Mesenchymal stem cell (in vitro differentiated cells and primary cell): ENCODE measurements at regions not wholly inside any gene's neighbourhood (a gene's known extent, or its start where the extent isn't known, plus 50 kb on each side); places are given as distances from the start of the nearest gene placed in this dataset.
"Not testable (repeated sequence)": the region's sequence is repeated elsewhere in the genome, so short reads cannot be mapped to it uniquely, and the experiment has no call there.

Source experiments
- DNase-seq: peaks from one replicate; pipeline ENCODE4 v3.0.0-alpha.2; 2013
- H2AFZ ChIP-seq: one replicate; pipeline ENCODE4 v1.6.1; 2013; ENCODE audit warnings: low read depth, mild to moderate bottlenecking, control low read depth, inconsistent platforms, low read length, moderate library complexity
- H2AK5ac ChIP-seq: 2 replicates; pipeline ENCODE4 v1.6.1; 2013; ENCODE audit warnings: low read length, moderate library complexity, mild to moderate bottlenecking, inconsistent platforms; ENCODE audit not compliant: severe bottlenecking
- H2BK120ac ChIP-seq: one replicate; pipeline ENCODE4 v1.6.1; 2013; ENCODE audit warnings: low read depth, mild to moderate bottlenecking, inconsistent platforms, low read length, moderate library complexity
- H2BK12ac ChIP-seq, 2 experiments: one replicate each; pipeline ENCODE4 v1.6.1; 2013; ENCODE audit warnings: inconsistent platforms in 2 of 2, low read length in 2 of 2, mild to moderate bottlenecking in 2 of 2, moderate library complexity in 2 of 2, control low read depth in 1 of 2
- H2BK15ac ChIP-seq: one replicate; pipeline ENCODE4 v1.6.1; 2013; ENCODE audit warnings: mild to moderate bottlenecking, low read depth, inconsistent platforms; ENCODE audit not compliant: poor library complexity, severe bottlenecking
- H2BK5ac ChIP-seq: 2 replicates; pipeline ENCODE4 v1.6.1; 2013; ENCODE audit warnings: low read depth, mild to moderate bottlenecking, low read length, control low read depth, inconsistent platforms; ENCODE audit not compliant: poor library complexity, severe bottlenecking
- H3K14ac ChIP-seq, 2 experiments: one replicate each; pipeline ENCODE4 v1.6.1; 2013; ENCODE audit warnings: inconsistent platforms in 2 of 2, low read length in 2 of 2, control low read depth in 1 of 2, mild to moderate bottlenecking in 1 of 2, moderate library complexity in 1 of 2
- H3K18ac ChIP-seq, 2 experiments: one replicate each; pipeline ENCODE4 v1.6.1; 2013; ENCODE audit warnings: inconsistent platforms in 2 of 2, low read length in 2 of 2, control low read depth in 1 of 2, low read depth in 1 of 2, mild to moderate bottlenecking in 1 of 2
- H3K23ac ChIP-seq, 2 experiments: one replicate each; pipeline ENCODE4 v1.6.1; 2013; ENCODE audit warnings: inconsistent platforms in 2 of 2, low read length in 2 of 2, mild to moderate bottlenecking in 2 of 2, moderate library complexity in 2 of 2, control low read depth in 1 of 2
- H3K27ac ChIP-seq: 2 replicates; pipeline ENCODE4 v1.5.1; 2013; ENCODE audit warnings: mild to moderate bottlenecking, moderate library complexity, low read length, control low read depth, inconsistent platforms; ENCODE audit not compliant: poor library complexity, severe bottlenecking
- H3K27me3 ChIP-seq, 2 experiments: 2 replicates each; pipeline versions ENCODE4 v1.6.1 to v1.7.0; 2013; ENCODE audit warnings: low read length in 2 of 2, mild to moderate bottlenecking in 2 of 2, moderate library complexity in 2 of 2, control low read depth in 1 of 2, inconsistent platforms in 1 of 2; ENCODE audit not compliant: control insufficient read depth in 1 of 2, insufficient read depth in 1 of 2
- H3K36me3 ChIP-seq, 2 experiments: 2 replicates each; pipeline versions ENCODE4 v1.6.1 to v1.7.0; 2013; ENCODE audit warnings: low read length in 2 of 2, control low read depth in 1 of 2, inconsistent platforms in 1 of 2, low read depth in 1 of 2, mild to moderate bottlenecking in 1 of 2; ENCODE audit not compliant: insufficient read depth in 2 of 2, control insufficient read depth in 1 of 2
- H3K4ac ChIP-seq, 2 experiments: one replicate each; pipeline ENCODE4 v1.6.1; 2013; ENCODE audit warnings: inconsistent platforms in 2 of 2, low read length in 2 of 2, mild to moderate bottlenecking in 2 of 2, moderate library complexity in 2 of 2, control low read depth in 1 of 2, low read depth in 1 of 2
- H3K4me1 ChIP-seq: 2 replicates; pipeline ENCODE4 v1.6.1; 2013; ENCODE audit warnings: low read depth, low read length, control low read depth; ENCODE audit not compliant: control insufficient read depth, insufficient read depth
- H3K4me2 ChIP-seq: 2 replicates; pipeline ENCODE4 v1.6.1; 2013; ENCODE audit warnings: low read length, mild to moderate bottlenecking, inconsistent platforms; ENCODE audit not compliant: poor library complexity, severe bottlenecking
- H3K4me3 ChIP-seq, 2 experiments: 2 replicates each; pipeline versions ENCODE4 v1.5.1 to v1.7.0; 2013; ENCODE audit warnings: low read length in 2 of 2, mild to moderate bottlenecking in 2 of 2, control low read depth in 1 of 2, low read depth in 1 of 2; ENCODE audit not compliant: insufficient read depth in 1 of 2
- H3K79me1 ChIP-seq: replicated peaks from 2 replicates; pipeline ENCODE4 v1.6.1; 2013; ENCODE audit warnings: mild to moderate bottlenecking, control low read depth, low read length, inconsistent platforms; ENCODE audit not compliant: poor library complexity, severe bottlenecking
- H3K9ac ChIP-seq: 2 replicates; pipeline ENCODE4 v1.7.0; 2013; ENCODE audit warnings: mild to moderate bottlenecking, low read length, moderate library complexity
- H3K9me3 ChIP-seq: 2 replicates; pipeline ENCODE4 v1.7.0; 2013; ENCODE audit warnings: mild to moderate bottlenecking, low read length; ENCODE audit not compliant: control insufficient read depth
- H4K8ac ChIP-seq: one replicate; pipeline ENCODE4 v1.6.1; 2013; ENCODE audit warnings: inconsistent platforms, mild to moderate bottlenecking, low read length, moderate library complexity
- H4K91ac ChIP-seq: one replicate; pipeline ENCODE4 v1.6.1; 2013; ENCODE audit warnings: mild to moderate bottlenecking, low read length, inconsistent platforms
- WGBS: methylation state at CpG from one replicate; pipeline ENCODE4 v1.1.7; 2013; ENCODE audit warnings: mixed read lengths; 5-methylcytosine and 5-hydroxymethylcytosine counted together

GRCh38 chr5:120942596-120943350, 478.7 kb downstream of the PRR16 start:
- DNase-seq = no peak
- H2BK5ac ChIP-seq = no peak overlapping the region
- H3K9me3 ChIP-seq = no peaks in the 10 kb centered on the region
- H2BK15ac ChIP-seq = no peak overlapping the region
- H4K8ac ChIP-seq = no peak overlapping the region
- H3K4me1 ChIP-seq = no peaks in the 10 kb centered on the region
- no peak overlapping the region for H3K4ac ChIP-seq
- H3K9ac ChIP-seq = no peak overlapping the region
- no peaks in the 10 kb centered on the region for H3K27me3 ChIP-seq
- no peak overlapping the region for H3K4me3 ChIP-seq
- H3K23ac ChIP-seq = no peak overlapping the region
- no peak overlapping the region for H2AK5ac ChIP-seq
- H2BK120ac ChIP-seq = no peak overlapping the region
- no peak overlapping the region for H2AFZ ChIP-seq
- 83% methylated on average over 7 of the region's 8 CpGs for WGBS
- no peak overlapping the region for H3K27ac ChIP-seq
- H3K79me1 ChIP-seq = no peaks in the 10 kb centered on the region
- H3K18ac ChIP-seq = peak overlapping the region in 1 of 2 experiments; percentile 38
- no peak overlapping the region for H2BK12ac ChIP-seq
- no peaks in the 10 kb centered on the region for H3K36me3 ChIP-seq
- H3K4me2 ChIP-seq = no peak overlapping the region
- no peak overlapping the region for H3K14ac ChIP-seq
- no peak overlapping the region for H4K91ac ChIP-seq

GRCh38 chr5:120949596-120949995, 485.5 kb downstream of the PRR16 start:
- not testable (repeated sequence) for H3K27ac ChIP-seq

GRCh38 chr5:120953445-120953844, 489.3 kb downstream of the PRR16 start:
- H3K4ac ChIP-seq, H3K4me1 ChIP-seq, H3K9ac ChIP-seq, H2AK5ac ChIP-seq, H2BK120ac ChIP-seq, DNase-seq, H4K8ac ChIP-seq, H2AFZ ChIP-seq, H2BK5ac ChIP-seq, H4K91ac ChIP-seq, H2BK15ac ChIP-seq, H3K79me1 ChIP-seq, H3K4me3 ChIP-seq, H3K27me3 ChIP-seq, H3K36me3 ChIP-seq, H3K27ac ChIP-seq, H3K4me2 ChIP-seq, H3K23ac ChIP-seq, H3K14ac ChIP-seq, H3K18ac ChIP-seq, H2BK12ac ChIP-seq: not testable (repeated sequence)
- H3K9me3 ChIP-seq = peaks cover 16% of the 10 kb centered on the region
- 45% methylated on average over 2 of the region's 2 CpGs for WGBS

More at GRCh38 chr5:120949596-120949995, 485.5 kb downstream of the PRR16 start:
- H4K91ac ChIP-seq, H3K9ac ChIP-seq, H3K4me3 ChIP-seq, H3K23ac ChIP-seq, H2BK5ac ChIP-seq, H3K18ac ChIP-seq, H2AK5ac ChIP-seq, H3K14ac ChIP-seq, H3K4me2 ChIP-seq, H2AFZ ChIP-seq, H2BK12ac ChIP-seq, H2BK15ac ChIP-seq, H2BK120ac ChIP-seq, H3K79me1 ChIP-seq, H3K36me3 ChIP-seq, H3K9me3 ChIP-seq, H3K4me1 ChIP-seq, H3K27me3 ChIP-seq, H4K8ac ChIP-seq, H3K4ac ChIP-seq, DNase-seq: not testable (repeated sequence)
- WGBS = 69% methylated on average over 4 of the region's 4 CpGs

GRCh38 chr5:120954255-120954654, 490.2 kb downstream of the PRR16 start:
- no peaks in the 10 kb centered on the region for H3K4me1 ChIP-seq
- no peak overlapping the region for H3K4me2 ChIP-seq
- H3K27ac ChIP-seq = no peak overlapping the region
- no peaks in the 10 kb centered on the region for H3K36me3 ChIP-seq
- no peak overlapping the region for H3K9ac ChIP-seq
- H3K14ac ChIP-seq = no peak overlapping the region
- no peak overlapping the region for H2BK12ac ChIP-seq
- no peaks in the 10 kb centered on the region for H3K79me1 ChIP-seq
- no peak overlapping the region for H2AK5ac ChIP-seq
- H3K4ac ChIP-seq = no peak overlapping the region
- no peak overlapping the region for H4K8ac ChIP-seq
- peaks cover 16% of the 10 kb centered on the region for H3K9me3 ChIP-seq
- H3K23ac ChIP-seq = no peak overlapping the region
- H2BK5ac ChIP-seq = no peak overlapping the region
- H4K91ac ChIP-seq = no peak overlapping the region
- no peak overlapping the region for H2BK15ac ChIP-seq
- no peaks in the 10 kb centered on the region for H3K27me3 ChIP-seq
- H2BK120ac ChIP-seq = no peak overlapping the region
- no peak overlapping the region for H3K4me3 ChIP-seq
- no peak overlapping the region for H3K18ac ChIP-seq
- no peak overlapping the region for H2AFZ ChIP-seq
- no peak for DNase-seq
